ENCODE measurements at regions not wholly inside any gene's neighbourhood (a gene's known extent, or its start where the extent isn't known, plus 50 kb on each side); places are given as distances from the start of the nearest gene placed in this dataset.
A peak's percentile ranks its signal among the peaks of the same experiment; 100 is the strongest.

DNA sequence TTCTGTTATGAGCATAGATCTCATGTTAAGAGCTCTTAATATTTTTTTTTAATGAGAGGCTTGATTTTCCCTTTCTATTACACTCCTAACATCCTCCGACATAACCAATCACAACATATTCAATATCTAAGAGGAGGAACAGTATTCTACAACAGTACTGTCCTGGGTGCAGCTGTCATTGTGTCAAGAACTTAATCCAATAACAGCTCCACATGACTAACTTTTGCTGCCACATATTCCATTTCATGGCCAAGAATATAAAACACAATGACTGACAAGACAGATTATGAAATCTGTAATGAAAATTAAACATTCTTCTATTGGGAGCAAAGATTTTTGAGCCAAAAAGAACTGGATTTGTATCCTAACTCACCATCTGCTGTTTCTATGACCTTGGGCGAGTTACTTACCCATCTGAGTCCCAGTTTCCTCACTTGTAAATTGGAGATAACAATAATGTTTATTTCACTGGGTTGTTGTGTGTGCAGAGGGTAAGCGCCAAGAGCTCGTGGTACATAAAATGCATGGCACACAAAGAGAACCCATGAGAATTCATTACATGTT lies 405.6 kb downstream of the SPRY1 start:
- H3K27ac ChIP-seq (ENCODE audit: low read depth, low read length): no peak overlapping the region
- H3K36me3 ChIP-seq (ENCODE audit: control insufficient read depth in 3 of 3, insufficient read depth in 3 of 3, low read length in 3 of 3): no peaks in the 10 kb centered on the region
- H3K27me3 ChIP-seq (ENCODE audit: control insufficient read depth in 3 of 3, insufficient read depth in 3 of 3, low read length in 3 of 3): no peaks in the 10 kb centered on the region
- H3K9ac ChIP-seq (ENCODE audit: low read depth in 1 of 3, low read length in 3 of 3): no peak overlapping the region
- H3K9me3 ChIP-seq (ENCODE audit: control insufficient read depth in 3 of 3, low read length in 3 of 3): no peaks in the 10 kb centered on the region
- peaks cover 6 to 16% (median 7%) of the 10 kb centered on the region in 3 donors for H3K4me1 ChIP-seq (ENCODE audit: control insufficient read depth in 3 of 3, insufficient read depth in 3 of 3, low read length in 3 of 3)
- H3K4me3 ChIP-seq (ENCODE audit: low read length in 3 of 3): peak overlapping the region in 1 of 3 donors; percentile 11

DNA sequence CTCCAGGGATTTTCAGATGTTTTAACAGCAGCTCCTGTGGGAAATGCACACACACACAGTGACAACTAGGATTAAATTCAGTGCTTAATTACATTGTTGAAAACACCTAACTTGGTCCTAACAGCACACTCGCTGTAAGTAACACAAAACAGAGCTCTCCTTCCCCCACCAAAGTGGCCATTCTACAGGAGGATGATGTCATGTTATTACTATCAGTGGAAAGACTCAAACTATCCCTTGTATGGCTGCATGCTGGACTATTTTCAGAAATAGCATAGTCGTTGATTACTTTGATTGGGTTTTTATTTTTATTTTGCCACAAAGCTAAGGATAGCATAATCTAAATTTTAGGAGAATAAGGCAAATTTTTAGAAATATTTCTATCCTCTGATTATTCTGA lies 406.3 kb downstream of the SPRY1 start:
- H3K4me1 ChIP-seq (ENCODE audit: control insufficient read depth in 3 of 3, insufficient read depth in 3 of 3, low read length in 3 of 3): peaks cover 6 to 16% (median 7%) of the 10 kb centered on the region in 3 donors

DNA sequence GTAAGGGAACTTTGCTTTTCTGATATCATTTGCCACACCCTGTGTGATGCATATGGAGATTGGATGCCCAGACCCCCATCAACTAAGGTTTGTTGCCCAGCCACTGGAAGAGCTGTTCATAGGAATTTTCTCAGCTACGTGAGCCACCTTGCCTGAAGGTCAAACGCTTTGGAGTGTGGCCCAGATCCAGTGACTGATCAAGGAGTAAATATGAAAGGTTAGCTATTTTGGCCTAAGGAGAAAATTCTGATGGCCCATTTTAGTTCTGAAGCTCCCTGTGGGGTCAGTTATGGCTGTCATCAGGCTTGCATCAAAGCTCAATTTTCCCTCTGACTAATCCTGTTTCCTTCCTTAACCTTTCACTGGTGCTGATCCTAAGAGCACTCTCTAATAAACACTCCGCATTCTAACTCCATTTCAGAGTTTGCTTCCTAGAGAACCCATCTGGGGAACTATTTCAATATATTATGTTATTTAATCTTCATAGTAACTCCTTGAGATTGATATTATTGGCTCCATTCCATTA lies 407.7 kb downstream of the SPRY1 start:
- Histone ChIP-seq H3K4me3 (ENCODE audit: low read length in 3 of 3) (no peak overlapping the region), H3K9me3 (ENCODE audit: control insufficient read depth in 3 of 3, low read length in 3 of 3) (no peaks in the 10 kb centered on the region), H3K27me3 (ENCODE audit: control insufficient read depth in 3 of 3, insufficient read depth in 3 of 3, low read length in 3 of 3) (no peaks in the 10 kb centered on the region), H3K9ac (ENCODE audit: low read depth in 1 of 3, low read length in 3 of 3) (no peak overlapping the region), H3K4me1 (ENCODE audit: control insufficient read depth in 3 of 3, insufficient read depth in 3 of 3, low read length in 3 of 3) (peaks cover 6 to 16% (median 7%) of the 10 kb centered on the region in 3 donors), H3K27ac (ENCODE audit: low read depth, low read length) (no peak overlapping the region), H3K36me3 (ENCODE audit: control insufficient read depth in 3 of 3, insufficient read depth in 3 of 3, low read length in 3 of 3) (no peaks in the 10 kb centered on the region)

More for the DNA sequence above, 406.3 kb downstream of the SPRY1 start:
- no peaks in the 10 kb centered on the region for H3K9me3 ChIP-seq (ENCODE audit: control insufficient read depth in 3 of 3, low read length in 3 of 3)
- H3K4me3 ChIP-seq (ENCODE audit: low read length in 3 of 3): no peak overlapping the region
- H3K9ac ChIP-seq (ENCODE audit: low read depth in 1 of 3, low read length in 3 of 3): no peak overlapping the region
- no peaks in the 10 kb centered on the region for H3K36me3 ChIP-seq (ENCODE audit: control insufficient read depth in 3 of 3, insufficient read depth in 3 of 3, low read length in 3 of 3)
- H3K27me3 ChIP-seq (ENCODE audit: control insufficient read depth in 3 of 3, insufficient read depth in 3 of 3, low read length in 3 of 3): no peaks in the 10 kb centered on the region
- H3K27ac ChIP-seq (ENCODE audit: low read depth, low read length): no peak overlapping the region

DNA sequence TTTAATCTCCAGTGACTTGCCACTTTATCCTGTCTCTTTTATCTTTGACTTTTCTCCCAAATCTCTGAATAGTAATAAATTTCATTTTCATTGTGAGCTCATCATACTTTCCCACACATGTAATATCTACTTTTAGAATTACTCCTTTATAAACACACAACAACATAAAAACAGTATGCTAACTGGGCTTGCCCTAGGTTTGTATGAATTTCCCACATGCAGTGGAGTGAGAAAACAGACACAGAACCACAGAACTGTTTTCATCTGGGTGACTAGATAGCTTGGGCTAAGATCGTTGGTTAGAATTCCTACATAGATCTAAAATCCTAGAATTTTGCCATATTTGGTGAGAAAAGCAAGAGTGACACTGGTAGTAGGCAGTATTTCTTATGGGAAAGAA lies 409.5 kb downstream of the SPRY1 start:
- peak overlapping the region; percentile 25 for H3K27ac ChIP-seq (ENCODE audit: low read depth, low read length)
- H3K4me1 ChIP-seq (ENCODE audit: control insufficient read depth in 3 of 3, insufficient read depth in 3 of 3, low read length in 3 of 3): peaks cover 6 to 16% (median 7%) of the 10 kb centered on the region in 3 donors
- H3K9me3 ChIP-seq (ENCODE audit: control insufficient read depth in 3 of 3, low read length in 3 of 3): no peaks in the 10 kb centered on the region
- no peak overlapping the region for H3K4me3 ChIP-seq (ENCODE audit: low read length in 3 of 3)
- no peaks in the 10 kb centered on the region for H3K27me3 ChIP-seq (ENCODE audit: control insufficient read depth in 3 of 3, insufficient read depth in 3 of 3, low read length in 3 of 3)
- no peaks in the 10 kb centered on the region for H3K36me3 ChIP-seq (ENCODE audit: control insufficient read depth in 3 of 3, insufficient read depth in 3 of 3, low read length in 3 of 3)
- no peak overlapping the region for H3K9ac ChIP-seq (ENCODE audit: low read depth in 1 of 3, low read length in 3 of 3)

DNA sequence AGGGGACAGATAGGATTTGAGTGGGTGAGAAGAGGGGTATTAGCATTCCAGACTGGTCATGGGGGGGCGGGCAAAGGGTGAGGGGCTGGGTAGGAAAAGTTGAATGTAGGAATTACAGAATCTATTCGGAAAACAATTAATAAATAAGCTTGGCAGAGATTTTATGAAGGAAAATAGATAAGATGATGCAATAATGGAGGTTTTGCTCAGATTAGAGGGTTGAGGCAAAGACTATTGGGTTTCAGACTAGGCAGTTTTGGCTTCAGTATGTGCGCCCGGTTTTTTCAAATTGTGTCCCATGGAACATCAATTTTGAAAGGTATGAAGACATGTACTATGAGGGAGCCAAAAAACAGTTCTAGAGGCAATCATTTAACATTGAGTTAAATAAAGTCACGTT lies 410.6 kb downstream of the SPRY1 start:
- no peak overlapping the region for H3K9ac ChIP-seq (ENCODE audit: low read depth in 1 of 3, low read length in 3 of 3)
- H3K27ac ChIP-seq (ENCODE audit: low read depth, low read length): no peak overlapping the region
- H3K4me1 ChIP-seq (ENCODE audit: control insufficient read depth in 3 of 3, insufficient read depth in 3 of 3, low read length in 3 of 3): peaks cover 12 to 20% (median 14%) of the 10 kb centered on the region in 3 donors
- no peak overlapping the region for H3K4me3 ChIP-seq (ENCODE audit: low read length in 3 of 3)
- no peaks in the 10 kb centered on the region for H3K36me3 ChIP-seq (ENCODE audit: control insufficient read depth in 3 of 3, insufficient read depth in 3 of 3, low read length in 3 of 3)
- no peaks in the 10 kb centered on the region for H3K9me3 ChIP-seq (ENCODE audit: control insufficient read depth in 3 of 3, low read length in 3 of 3)
- no peaks in the 10 kb centered on the region for H3K27me3 ChIP-seq (ENCODE audit: control insufficient read depth in 3 of 3, insufficient read depth in 3 of 3, low read length in 3 of 3)

DNA sequence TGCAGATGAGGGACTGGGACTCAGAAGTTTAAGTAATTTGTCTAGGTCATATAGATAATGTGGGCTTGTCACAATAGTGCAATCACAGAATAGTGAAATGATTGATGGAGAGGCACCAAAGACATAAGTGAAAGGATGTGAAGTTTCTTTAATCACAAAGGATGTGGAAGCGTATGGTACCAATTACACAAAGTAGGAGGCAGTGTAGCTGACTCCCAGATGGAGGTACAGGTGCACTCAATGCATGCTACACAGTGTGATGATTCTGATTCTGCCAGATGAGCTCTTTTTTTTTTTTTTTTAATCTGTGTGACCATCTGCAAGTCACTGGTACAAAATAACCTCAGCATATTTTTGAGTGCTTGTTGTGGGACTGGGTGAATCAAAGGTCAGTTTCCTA lies 411.3 kb downstream of the SPRY1 start:
- H3K4me1 ChIP-seq (ENCODE audit: control insufficient read depth in 3 of 3, insufficient read depth in 3 of 3, low read length in 3 of 3): peaks cover 10 to 15% (median 11%) of the 10 kb centered on the region in 3 donors
- H3K9me3 ChIP-seq (ENCODE audit: control insufficient read depth in 3 of 3, low read length in 3 of 3): no peaks in the 10 kb centered on the region
- H3K36me3 ChIP-seq (ENCODE audit: control insufficient read depth in 3 of 3, insufficient read depth in 3 of 3, low read length in 3 of 3): no peaks in the 10 kb centered on the region
- H3K27me3 ChIP-seq (ENCODE audit: control insufficient read depth in 3 of 3, insufficient read depth in 3 of 3, low read length in 3 of 3): no peaks in the 10 kb centered on the region
- no peak overlapping the region for H3K9ac ChIP-seq (ENCODE audit: low read depth in 1 of 3, low read length in 3 of 3)
- no peak overlapping the region for H3K27ac ChIP-seq (ENCODE audit: low read depth, low read length)
- H3K4me3 ChIP-seq (ENCODE audit: low read length in 3 of 3): no peak overlapping the region

DNA sequence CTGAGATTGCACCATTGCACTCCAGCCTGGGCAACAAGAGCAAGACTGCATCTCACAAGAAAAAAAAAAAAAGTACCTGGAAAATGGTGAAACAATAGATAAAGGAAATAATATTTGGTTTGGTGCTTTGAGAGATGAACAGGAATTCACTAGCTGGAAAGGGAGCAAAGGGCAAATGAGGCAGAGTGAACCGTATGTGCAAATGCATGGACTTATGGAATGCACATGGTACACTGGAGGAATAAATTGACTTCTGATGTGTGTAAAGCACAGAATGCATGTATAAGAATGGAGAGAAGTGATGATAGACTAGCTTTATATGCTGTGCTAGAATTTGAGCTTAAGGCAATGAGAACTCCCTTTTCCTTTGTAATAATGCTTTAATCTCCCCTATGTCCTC lies 413.3 kb downstream of the SPRY1 start:
- no peak overlapping the region for H3K9ac ChIP-seq (ENCODE audit: low read depth in 1 of 3, low read length in 3 of 3)
- no peaks in the 10 kb centered on the region for H3K27me3 ChIP-seq (ENCODE audit: control insufficient read depth in 3 of 3, insufficient read depth in 3 of 3, low read length in 3 of 3)
- no peak overlapping the region for H3K27ac ChIP-seq (ENCODE audit: low read depth, low read length)
- no peaks in the 10 kb centered on the region for H3K9me3 ChIP-seq (ENCODE audit: control insufficient read depth in 3 of 3, low read length in 3 of 3)
- no peak overlapping the region for H3K4me3 ChIP-seq (ENCODE audit: low read length in 3 of 3)
- no peaks in the 10 kb centered on the region for H3K36me3 ChIP-seq (ENCODE audit: control insufficient read depth in 3 of 3, insufficient read depth in 3 of 3, low read length in 3 of 3)
- peaks cover 16 to 19% (median 18%) of the 10 kb centered on the region in 3 donors for H3K4me1 ChIP-seq (ENCODE audit: control insufficient read depth in 3 of 3, insufficient read depth in 3 of 3, low read length in 3 of 3)

DNA sequence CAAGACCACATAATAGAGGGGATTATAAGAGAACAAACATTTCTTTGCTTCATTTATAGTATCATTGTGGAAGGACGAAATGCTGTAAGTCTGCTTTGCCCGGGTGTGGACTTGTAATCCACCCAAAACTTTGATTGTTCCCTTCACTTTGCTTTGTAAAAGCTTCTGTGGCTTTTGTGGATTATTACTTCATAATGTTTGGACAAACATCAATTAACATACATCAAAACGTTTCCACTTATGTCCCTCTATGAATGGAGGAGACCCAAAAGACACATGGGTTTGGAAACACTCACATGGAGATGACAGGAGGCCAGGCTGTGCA lies 415.4 kb downstream of the SPRY1 start:
- peak overlapping the region; percentile 64 for H3K27ac ChIP-seq (ENCODE audit: low read depth, low read length)
- no peaks in the 10 kb centered on the region for H3K27me3 ChIP-seq (ENCODE audit: control insufficient read depth in 3 of 3, insufficient read depth in 3 of 3, low read length in 3 of 3)
- peaks cover 21 to 23% (median 21%) of the 10 kb centered on the region in 3 donors for H3K4me1 ChIP-seq (ENCODE audit: control insufficient read depth in 3 of 3, insufficient read depth in 3 of 3, low read length in 3 of 3)
- H3K9me3 ChIP-seq (ENCODE audit: control insufficient read depth in 3 of 3, low read length in 3 of 3): no peaks in the 10 kb centered on the region
- peak overlapping the region; percentile 52 to 70 (median 62) for H3K4me3 ChIP-seq (ENCODE audit: low read length in 3 of 3)
- H3K36me3 ChIP-seq (ENCODE audit: control insufficient read depth in 3 of 3, insufficient read depth in 3 of 3, low read length in 3 of 3): no peaks in the 10 kb centered on the region
- peak overlapping the region; percentile 66 to 73 (median 72) for H3K9ac ChIP-seq (ENCODE audit: low read depth in 1 of 3, low read length in 3 of 3)

DNA sequence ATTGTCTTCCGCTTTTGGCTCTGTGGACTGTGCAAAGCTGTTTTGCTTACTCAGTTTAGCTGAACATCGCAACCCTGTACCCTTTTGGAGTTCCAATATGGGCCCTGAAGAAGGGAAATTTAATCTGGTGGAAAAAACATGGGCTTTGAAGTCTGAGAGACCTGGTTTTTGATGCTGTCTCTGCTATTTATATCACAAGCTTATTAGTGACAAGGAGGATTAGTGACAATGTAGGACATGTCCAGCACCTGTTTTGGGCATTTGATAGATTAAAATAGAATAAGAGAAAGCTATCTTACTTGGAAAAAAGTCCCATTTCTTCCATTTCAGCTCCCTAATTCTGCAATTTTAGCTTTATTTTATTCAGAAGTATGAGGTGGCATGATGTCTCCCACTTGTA lies 417.3 kb downstream of the SPRY1 start:
- Histone ChIP-seq H3K27ac (ENCODE audit: low read depth, low read length) (peak overlapping the region; percentile 68), H3K4me1 (ENCODE audit: control insufficient read depth in 3 of 3, insufficient read depth in 3 of 3, low read length in 3 of 3) (peaks cover 21 to 23% (median 21%) of the 10 kb centered on the region in 3 donors), H3K36me3 (ENCODE audit: control insufficient read depth in 3 of 3, insufficient read depth in 3 of 3, low read length in 3 of 3) (no peaks in the 10 kb centered on the region), H3K27me3 (ENCODE audit: control insufficient read depth in 3 of 3, insufficient read depth in 3 of 3, low read length in 3 of 3) (no peaks in the 10 kb centered on the region), H3K4me3 (ENCODE audit: low read length in 3 of 3) (peak overlapping the region in 1 of 3 donors; percentile 3), H3K9me3 (ENCODE audit: control insufficient read depth in 3 of 3, low read length in 3 of 3) (no peaks in the 10 kb centered on the region), H3K9ac (ENCODE audit: low read depth in 1 of 3, low read length in 3 of 3) (no peak overlapping the region)

DNA sequence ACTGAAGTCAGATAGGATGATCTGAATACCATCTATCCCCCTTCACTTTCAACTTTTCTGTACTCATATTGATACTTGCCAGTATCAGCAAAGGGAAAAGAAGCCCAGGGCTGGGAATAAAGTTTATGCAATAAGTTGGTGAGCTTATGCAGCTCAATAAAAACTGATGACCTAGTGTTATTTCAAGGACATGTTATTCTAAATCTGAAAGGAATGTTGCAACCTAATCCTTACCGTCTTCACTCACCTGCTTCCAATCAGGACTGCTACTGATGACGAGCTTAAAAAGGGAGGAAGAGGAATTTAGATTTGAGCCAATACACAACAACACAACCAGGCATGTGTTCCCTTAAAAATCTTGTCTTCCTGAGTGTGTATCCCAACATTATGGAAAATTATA lies 419.9 kb downstream of the SPRY1 start:
- peak overlapping the region; percentile 45 for H3K27ac ChIP-seq (ENCODE audit: low read depth, low read length)
- H3K27me3 ChIP-seq (ENCODE audit: control insufficient read depth in 3 of 3, insufficient read depth in 3 of 3, low read length in 3 of 3): no peaks in the 10 kb centered on the region
- no peak overlapping the region for H3K9ac ChIP-seq (ENCODE audit: low read depth in 1 of 3, low read length in 3 of 3)
- H3K9me3 ChIP-seq (ENCODE audit: control insufficient read depth in 3 of 3, low read length in 3 of 3): no peaks in the 10 kb centered on the region
- no peaks in the 10 kb centered on the region for H3K36me3 ChIP-seq (ENCODE audit: control insufficient read depth in 3 of 3, insufficient read depth in 3 of 3, low read length in 3 of 3)
- no peak overlapping the region for H3K4me3 ChIP-seq (ENCODE audit: low read length in 3 of 3)
- peaks cover 18 to 23% (median 21%) of the 10 kb centered on the region in 3 donors for H3K4me1 ChIP-seq (ENCODE audit: control insufficient read depth in 3 of 3, insufficient read depth in 3 of 3, low read length in 3 of 3)

All from skeletal muscle tissue (tissue), 3 donors.